Lower leg skin (tissue), 4 donors: ENCODE measurements at regions not wholly inside any gene's neighbourhood (a gene's known extent, or its start where the extent isn't known, plus 50 kb on each side); places are given as distances from the start of the nearest gene placed in this dataset.

Source experiments
- DNase-seq, 2 donors: peaks; one replicate each; pipeline ENCODE4 v3.0.0-alpha.2; 2019; ENCODE audit warnings: low spot score in 2 of 2
- H3K4me3 ChIP-seq: fragments of 200-600 bp; sonication (generic); 2 replicates; pipeline ENCODE4 v1.5.1; 2017; ENCODE audit warnings: mild to moderate bottlenecking, low read depth; ENCODE audit not compliant: poor library complexity, severe bottlenecking
- CTCF ChIP-seq, 3 donors: fragments of 450-650 bp; IDR thresholded peaks; one replicate each; pipeline ENCODE4 v1.5.1; 2016; ENCODE audit warnings: antibody characterized with exemption in 3 of 3, mild to moderate bottlenecking in 3 of 3, moderate library complexity in 2 of 3
- POLR2A ChIP-seq, 2 donors: fragments of 450-650 bp; IDR thresholded peaks; one replicate each; pipeline ENCODE4 v1.6.1; 2016 to 2017; ENCODE audit warnings: antibody characterized with exemption in 2 of 2, mild to moderate bottlenecking in 1 of 2, moderate library complexity in 1 of 2
- WGBS, 2 donors: methylation state at CpG; one replicate each; pipeline ENCODE4 v1.1.5; 2018; 5-methylcytosine and 5-hydroxymethylcytosine counted together
- intact Hi-C: fragments of 100-400 bp; cut with DNase I; formaldehyde crosslinking; loops from one replicate; pipeline ENCODE4 v1.15.0; 2023; ENCODE audit warnings: low total_unique reads

DNA sequence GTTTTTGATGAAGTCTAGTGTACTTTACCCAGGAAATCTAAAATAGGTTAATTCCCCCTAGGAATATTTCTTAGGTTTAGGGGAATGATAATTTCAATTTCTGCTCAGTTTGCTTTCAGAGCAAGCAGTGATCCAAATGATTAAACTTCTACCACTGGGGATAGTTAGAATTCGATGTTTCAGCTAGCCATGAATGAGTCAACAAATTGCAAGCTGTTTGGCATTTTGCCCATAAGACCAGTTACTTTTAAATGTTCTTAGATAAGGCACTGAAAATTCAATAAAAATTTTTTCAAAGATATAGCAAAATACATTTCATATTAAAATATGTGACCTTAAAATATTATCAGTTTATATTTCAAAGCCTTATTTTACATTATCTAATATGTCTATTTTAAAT is 993.6 kb downstream of the ARAP2 start:
- whole genome bisulfite sequencing, 2 donors, result 22 to 28% methylated on average over 1 of the region's 1 CpG
- intact Hi-C loops, result no loop called here
- H3K4me3 ChIP-seq, result no peak overlapping the region
- no peak for DNase-seq
- TF ChIP-seq CTCF (IDR thresholded peaks at IDR 0.05), result no peak
- TF ChIP-seq POLR2A (IDR thresholded peaks at IDR 0.05), result no peak

DNA sequence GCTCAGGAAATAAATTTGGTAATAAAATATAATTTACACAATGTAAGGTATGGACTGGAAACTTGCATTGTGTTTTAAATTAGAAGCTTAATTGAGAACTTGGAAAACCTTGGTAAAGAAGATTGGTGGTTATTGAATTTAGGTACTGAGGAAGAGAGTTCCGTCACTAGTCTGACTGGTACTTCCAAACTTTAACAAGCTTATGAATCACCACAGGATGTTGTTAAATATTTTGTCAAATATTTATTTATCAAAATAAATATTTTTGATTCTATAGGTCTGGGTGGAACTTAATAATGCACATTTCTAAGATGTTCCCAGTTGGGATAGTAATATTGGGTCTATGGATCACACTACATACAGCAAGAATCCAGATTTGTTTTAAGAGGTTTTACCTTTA is 992.2 kb downstream of the ARAP2 start:
- 88 to 90% methylated on average over 1 of the region's 1 CpG for WGBS, 2 donors
- TF ChIP-seq CTCF (IDR thresholded peaks at IDR 0.05) (no peak), POLR2A (IDR thresholded peaks at IDR 0.05) (no peak)
- no peak for DNase-seq
- H3K4me3 ChIP-seq, result no peak overlapping the region
- intact Hi-C loops, result no loop called here

- intact Hi-C loops, result no loop called here
- no peak for DNase-seq
Observed at GRCh38 chr4:35252866-35253265, 991.4 kb downstream of the ARAP2 start.

GRCh38 chr4:35253331-35253730 is 991.0 kb downstream of the ARAP2 start:
- 83 to 89% methylated on average over 2 of the region's 2 CpGs for WGBS, 2 donors

More at GRCh38 chr4:35252866-35253265, 991.4 kb downstream of the ARAP2 start:
- 80 to 82% methylated on average over 3 of the region's 3 CpGs for WGBS, 2 donors
- H3K4me3 ChIP-seq, result no peak overlapping the region
- TF ChIP-seq POLR2A (IDR thresholded peaks at IDR 0.05) (no peak), CTCF (IDR thresholded peaks at IDR 0.05) (no peak)

DNA sequence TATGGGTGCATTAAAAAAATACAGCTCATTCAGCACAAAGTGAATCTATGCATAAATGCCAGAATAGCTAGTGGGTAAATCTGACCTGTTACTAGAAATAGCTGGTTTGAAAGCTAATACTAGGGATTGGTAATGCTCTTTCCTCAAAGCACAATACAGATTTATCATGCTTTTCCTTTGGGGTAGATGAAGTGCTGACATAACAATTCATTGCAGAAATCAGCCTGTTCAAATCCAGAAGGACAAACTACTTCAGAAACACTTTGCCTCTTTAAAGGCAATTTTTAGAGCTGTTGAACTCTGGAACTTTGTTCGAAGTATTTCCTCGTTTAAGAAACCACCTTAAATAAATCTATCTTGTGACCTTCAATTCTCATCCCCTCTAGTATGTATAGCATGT is 957.9 kb downstream of the ARAP2 start:
- TF ChIP-seq CTCF (IDR thresholded peaks at IDR 0.05) (no peak), POLR2A (IDR thresholded peaks at IDR 0.05) (no peak)
- no peak overlapping the region for H3K4me3 ChIP-seq
- 78 to 81% methylated on average over 2 of the region's 2 CpGs for WGBS, 2 donors
- intact Hi-C loops, result no loop called here
- DNase-seq, result no peak

More at GRCh38 chr4:35253331-35253730, 991.0 kb downstream of the ARAP2 start:
- no peak for DNase-seq
- no peak overlapping the region for H3K4me3 ChIP-seq
- TF ChIP-seq POLR2A (IDR thresholded peaks at IDR 0.05), result no peak
- TF ChIP-seq CTCF (IDR thresholded peaks at IDR 0.05), result no peak
- intact Hi-C loops, result no loop called here

GRCh38 chr4:35300996-35301774 is 943.1 kb downstream of the ARAP2 start:
- no peak overlapping the region for H3K4me3 ChIP-seq
- intact Hi-C loops, result no loop called here
- 81 to 84% methylated on average over 11 of the region's 11 CpGs for WGBS, 2 donors
- TF ChIP-seq CTCF (IDR thresholded peaks at IDR 0.05), result no peak
- no peak for TF ChIP-seq POLR2A (IDR thresholded peaks at IDR 0.05)
- DNase-seq, result no peak
